Non-pigmented ciliary epithelial cell (primary cell): ENCODE measurements at regions not wholly inside any gene's neighbourhood (a gene's known extent, or its start where the extent isn't known, plus 50 kb on each side); places are given as distances from the start of the nearest gene placed in this dataset.
"Not testable (repeated sequence)": the region's sequence is repeated elsewhere in the genome, so short reads cannot be mapped to it uniquely, and the experiment has no call there.

ENCODE experiments used
- DNase-seq: peaks from one replicate; pipeline ENCODE4 v3.0.0-alpha.2; 2010; ENCODE audit warnings: low read depth

DNA sequence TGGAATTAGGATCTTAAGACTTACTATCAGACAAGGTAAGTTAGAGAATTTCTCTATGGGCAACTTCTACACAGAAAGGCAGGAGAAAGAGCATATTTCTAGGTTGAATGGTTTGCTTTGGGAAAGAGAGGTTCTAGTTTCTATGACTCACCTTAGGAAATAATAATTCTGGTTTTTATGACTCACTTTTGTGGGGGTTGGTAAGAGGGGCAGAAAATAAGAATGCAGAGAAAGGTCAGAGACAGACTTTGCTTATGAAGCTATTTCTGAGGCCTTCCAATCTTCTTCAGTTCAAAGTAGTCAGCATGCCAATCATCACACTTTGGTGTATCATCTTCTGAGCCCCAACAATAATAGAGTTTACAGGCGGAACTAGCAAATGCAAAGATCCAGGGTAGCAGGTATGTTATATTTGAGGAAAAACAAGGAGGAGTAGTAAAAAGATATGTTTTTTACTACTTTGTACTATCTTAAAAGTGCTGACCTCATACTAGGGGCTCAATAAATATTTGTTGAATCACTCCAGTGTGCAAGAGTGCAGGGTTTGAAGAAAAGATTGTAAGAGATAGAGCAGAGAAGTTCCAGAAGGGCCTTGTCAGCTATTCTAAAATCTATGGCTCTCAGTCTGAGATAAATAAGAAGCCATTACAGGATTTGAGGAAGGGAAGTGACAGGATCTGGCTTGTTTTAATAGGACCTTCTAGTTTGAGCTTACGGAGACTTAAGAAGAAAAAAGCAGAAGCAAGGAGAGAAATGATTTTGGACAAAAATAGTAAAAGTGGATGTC lies 56.7 kb upstream of the LRFN5 start:
- peak; percentile 43 for DNase-seq

DNA sequence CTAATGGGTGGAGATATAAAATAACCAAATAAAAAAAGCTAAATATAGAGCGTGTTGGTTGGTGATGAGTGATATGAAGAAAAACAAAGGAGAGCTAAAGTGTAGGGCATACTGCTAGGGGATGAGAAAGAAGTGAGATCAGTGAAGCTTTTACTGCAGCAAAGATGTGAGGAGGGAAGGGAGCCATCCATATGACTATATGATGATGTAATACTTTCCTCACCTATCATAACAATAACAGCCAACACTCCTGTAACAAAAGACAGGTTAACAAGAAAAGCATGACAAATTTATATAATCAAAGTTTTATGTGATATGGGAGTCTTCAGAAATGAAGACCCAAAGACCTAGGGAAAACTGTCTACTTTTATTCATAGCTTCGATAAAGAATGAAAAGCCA lies 57.4 kb upstream of the LRFN5 start:
- DNase-seq = no peak

GRCh38 chr14:41548666-41549065 lies 58.0 kb upstream of the LRFN5 start:
- DNase-seq = no peak

- no peak for DNase-seq
Observed at GRCh38 chr14:41541333-41541732, 65.3 kb upstream of the LRFN5 start.

- no peak for DNase-seq
Observed at GRCh38 chr14:41532255-41532654, 74.4 kb upstream of the LRFN5 start.

DNA sequence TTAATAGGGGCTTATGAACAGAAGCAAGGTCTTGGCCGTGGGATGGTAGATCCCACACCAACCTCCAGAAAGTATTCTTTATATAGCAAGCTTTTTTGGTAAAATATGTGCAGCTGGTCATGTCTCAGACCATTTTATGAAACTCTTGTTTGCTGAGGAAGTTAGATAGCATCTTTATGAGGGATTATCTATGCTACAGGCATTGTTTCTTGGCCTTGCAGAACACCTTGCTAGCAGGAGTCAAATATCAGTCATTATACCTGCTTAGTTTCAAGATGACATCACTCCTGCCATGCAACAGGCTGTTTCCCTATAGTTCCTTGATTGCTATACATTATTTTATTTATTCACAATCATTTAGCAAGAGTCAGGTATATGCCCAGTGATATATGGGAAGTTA lies 84.8 kb upstream of the LRFN5 start:
- no peak for DNase-seq

DNA sequence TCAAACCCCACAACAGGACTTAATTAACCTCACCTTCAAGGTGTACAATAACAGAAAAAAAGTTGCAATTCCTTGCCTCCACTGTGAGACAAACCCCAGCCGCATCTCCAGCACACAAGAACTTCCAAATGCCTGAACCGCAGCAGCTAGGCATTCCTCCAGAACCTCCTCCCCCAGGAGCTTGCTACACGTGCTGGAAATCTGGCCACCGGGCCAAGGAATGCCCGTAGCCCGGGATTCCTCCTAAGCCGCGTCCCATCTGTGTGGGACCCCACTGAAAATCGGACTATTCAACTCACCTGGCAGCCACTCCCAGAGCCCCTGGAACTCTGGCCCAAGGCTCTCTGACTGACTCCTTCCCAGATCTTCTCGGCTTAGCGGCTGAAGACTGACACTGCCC lies 88.6 kb upstream of the LRFN5 start:
- DNase-seq = not testable (repeated sequence)

DNA sequence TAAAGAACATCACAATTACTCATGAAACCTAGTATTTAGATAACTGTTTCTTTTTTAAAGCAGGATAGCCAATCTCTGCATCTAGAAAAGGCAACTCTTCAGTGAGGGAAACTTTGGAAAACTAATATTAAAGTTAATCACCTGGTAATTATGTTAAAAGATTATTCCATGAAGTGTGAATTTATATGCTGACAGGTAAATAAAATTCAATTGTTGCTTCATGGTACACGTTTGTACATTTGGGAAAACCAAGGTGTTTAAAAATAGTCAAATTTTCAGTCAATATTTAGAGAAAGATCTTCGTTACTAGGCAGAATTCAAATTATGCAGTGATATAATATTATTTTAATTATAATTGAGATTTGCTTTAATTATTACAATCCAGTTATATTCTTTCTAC lies 100.1 kb upstream of the LRFN5 start:
- DNase-seq = no peak

GRCh38 chr14:41505491-41505890 lies 101.2 kb upstream of the LRFN5 start:
- no peak for DNase-seq

GRCh38 chr14:41498959-41499358 lies 107.7 kb upstream of the LRFN5 start:
- DNase-seq = no peak

GRCh38 chr14:41490323-41490722 lies 116.4 kb upstream of the LRFN5 start:
- DNase-seq = no peak

DNA sequence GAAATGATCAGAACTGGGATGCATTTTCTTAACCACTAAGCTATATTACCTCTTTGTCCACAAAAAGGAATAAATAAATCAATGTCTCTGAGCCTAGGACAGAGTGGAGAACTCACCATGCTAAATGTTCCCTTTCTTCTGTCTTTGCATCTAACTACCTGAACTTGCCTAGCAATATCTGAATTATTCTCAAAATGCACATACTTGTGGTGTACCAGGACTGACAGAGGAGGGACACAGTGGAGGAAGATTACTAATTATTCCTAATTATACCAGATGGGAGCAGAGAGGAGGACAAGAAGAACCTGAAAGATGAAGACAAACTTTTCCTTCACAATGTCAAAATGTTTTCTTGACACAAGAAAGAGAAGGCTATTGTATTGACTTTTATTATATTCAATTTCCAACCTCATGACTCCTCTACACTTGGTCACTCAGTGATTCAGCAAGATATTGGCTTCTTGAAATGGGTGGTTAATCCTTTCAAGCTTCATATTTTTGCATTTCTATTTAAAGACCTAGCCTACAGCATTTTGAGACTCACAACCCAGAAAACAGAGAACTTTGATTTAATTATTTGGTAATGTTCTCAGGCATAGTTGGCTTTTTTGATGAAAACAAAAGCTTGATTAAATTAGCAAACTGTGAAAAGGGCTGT lies 117.2 kb upstream of the LRFN5 start:
- no peak for DNase-seq

DNA sequence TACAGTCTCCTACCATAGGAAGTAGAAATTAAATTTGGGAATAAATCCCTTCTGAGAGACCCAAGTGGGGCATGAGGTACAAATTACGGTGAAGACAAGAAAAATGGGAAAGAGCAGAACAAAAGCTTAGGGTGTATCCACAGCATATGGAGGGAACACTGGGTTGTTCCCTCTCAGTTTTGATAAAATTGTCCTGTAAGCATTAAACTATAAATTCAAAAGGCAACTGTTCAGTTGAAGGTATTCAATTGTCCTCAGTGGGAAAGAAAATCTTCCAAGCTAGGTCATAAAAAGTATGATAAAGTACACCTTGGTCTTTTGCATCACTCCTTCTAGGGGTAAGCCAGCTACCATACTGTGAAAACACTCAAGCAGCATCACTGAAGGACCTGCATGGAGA lies 118.3 kb upstream of the LRFN5 start:
- DNase-seq = no peak

GRCh38 chr14:41482861-41483260 lies 123.8 kb upstream of the LRFN5 start:
- DNase-seq = no peak

GRCh38 chr14:41476526-41476925 lies 130.2 kb upstream of the LRFN5 start:
- DNase-seq = peak; percentile 24

GRCh38 chr14:41461380-41461779 lies 145.3 kb upstream of the LRFN5 start:
- DNase-seq = no peak

GRCh38 chr14:41457393-41457792 lies 149.3 kb upstream of the LRFN5 start:
- no peak for DNase-seq

- DNase-seq = no peak
Observed at GRCh38 chr14:41449066-41449465, 157.6 kb upstream of the LRFN5 start.

DNA sequence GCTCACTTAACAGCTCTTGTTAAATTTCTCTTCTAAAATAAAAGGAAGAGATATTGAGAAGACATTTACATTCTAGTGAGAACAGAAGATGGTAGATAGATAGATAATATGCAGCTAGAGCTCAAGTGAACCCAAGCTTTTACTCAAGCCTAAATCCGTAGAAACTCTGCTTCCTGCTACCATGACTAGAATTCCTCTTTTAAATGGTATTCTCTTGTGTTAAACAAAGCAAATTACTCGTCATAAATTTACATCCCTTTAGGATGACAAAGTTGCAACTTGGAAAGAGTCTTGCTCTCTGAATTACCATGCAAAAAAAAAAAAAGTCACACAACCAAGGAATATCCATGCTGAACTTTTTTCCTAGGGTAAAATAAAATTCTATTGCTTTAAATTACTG lies 160.7 kb upstream of the LRFN5 start:
- DNase-seq = no peak

GRCh38 chr14:41423503-41423902 lies 183.2 kb upstream of the LRFN5 start:
- DNase-seq = no peak

GRCh38 chr14:41421308-41421707 lies 185.4 kb upstream of the LRFN5 start:
- DNase-seq = not testable (repeated sequence)

GRCh38 chr14:41419709-41420108 lies 187.0 kb upstream of the LRFN5 start:
- no peak for DNase-seq

DNA sequence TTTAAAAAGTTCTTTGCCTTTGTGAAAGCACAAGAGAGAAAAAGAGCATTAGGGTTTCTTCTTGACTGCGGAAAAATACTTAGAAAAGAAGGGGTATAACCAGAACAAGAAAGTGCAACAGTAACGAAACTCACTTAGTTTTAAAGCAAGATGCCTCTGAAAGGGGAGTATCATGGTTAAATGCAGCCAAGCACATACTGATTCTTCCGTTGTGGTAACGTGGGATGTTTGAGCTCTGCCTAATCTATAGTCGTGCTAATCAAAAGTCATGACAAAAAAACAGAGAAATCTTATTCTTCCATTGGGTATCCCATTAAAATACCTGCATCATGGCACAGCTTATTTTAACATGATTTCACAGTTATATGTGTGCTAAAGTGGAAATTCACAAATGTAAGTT lies 187.8 kb upstream of the LRFN5 start:
- no peak for DNase-seq

- DNase-seq = no peak
Observed at GRCh38 chr14:41409806-41410205, 196.9 kb upstream of the LRFN5 start.
